ENCODE measurements at regions not wholly inside any gene's neighbourhood (a gene's known extent, or its start where the extent isn't known, plus 50 kb on each side); places are given as distances from the start of the nearest gene placed in this dataset.

- TF ChIP-seq POLR2AphosphoS5 (IDR thresholded peaks at IDR 0.05) (no peak), CTCF (IDR thresholded peaks at IDR 0.05) (no peak)
These were observed 80.2 kb upstream of the NEBL start for GRCh38 chr10:20977300-20977699.

Measured in breast epithelium (tissue), 3 donors.